ENCODE measurements at regions not wholly inside any gene's neighbourhood (a gene's known extent, or its start where the extent isn't known, plus 50 kb on each side); places are given as distances from the start of the nearest gene placed in this dataset.

- no peak for DNase-seq (ENCODE audit: low spot score)
These were observed 206.3 kb downstream of the THBS2 start for GRCh38 chr6:169047345-169047744.

GRCh38 chr6:169046483-169047192, 207.0 kb downstream of the THBS2 start:
- DNase-seq (ENCODE audit: low spot score), result no peak

GRCh38 chr6:169046021-169046420, 207.6 kb downstream of the THBS2 start:
- no peak for DNase-seq (ENCODE audit: low spot score)

GRCh38 chr6:169045486-169045885, 208.2 kb downstream of the THBS2 start:
- no peak for DNase-seq (ENCODE audit: low spot score)

- peak; percentile 25 for DNase-seq (ENCODE audit: low spot score)
These were observed 209.0 kb downstream of the THBS2 start for GRCh38 chr6:169044381-169045230.

- DNase-seq (ENCODE audit: low spot score), result no peak
These were observed 211.6 kb downstream of the THBS2 start for GRCh38 chr6:169042061-169042460.

- no peak for DNase-seq (ENCODE audit: low spot score)
These were observed 212.6 kb downstream of the THBS2 start for GRCh38 chr6:169041078-169041477.

GRCh38 chr6:169038691-169039090, 215.0 kb downstream of the THBS2 start:
- no peak for DNase-seq (ENCODE audit: low spot score)

- peak; percentile 53 for DNase-seq (ENCODE audit: low spot score)
These were observed 218.0 kb downstream of the THBS2 start for GRCh38 chr6:169035385-169036240.

- no peak for DNase-seq (ENCODE audit: low spot score)
These were observed 219.0 kb downstream of the THBS2 start for GRCh38 chr6:169034516-169035167.

GRCh38 chr6:169029861-169030260, 223.8 kb downstream of the THBS2 start:
- DNase-seq (ENCODE audit: low spot score), result no peak

- no peak for DNase-seq (ENCODE audit: low spot score)
These were observed 225.3 kb downstream of the THBS2 start for GRCh38 chr6:169028343-169028742.

- DNase-seq (ENCODE audit: low spot score), result no peak
These were observed 227.5 kb downstream of the THBS2 start for GRCh38 chr6:169026175-169026574.

GRCh38 chr6:169024047-169024660, 229.5 kb downstream of the THBS2 start:
- no peak for DNase-seq (ENCODE audit: low spot score)

- DNase-seq (ENCODE audit: low spot score), result no peak
These were observed 230.3 kb downstream of the THBS2 start for GRCh38 chr6:169023161-169023874.

- no peak for DNase-seq (ENCODE audit: low spot score)
These were observed 231.6 kb downstream of the THBS2 start for GRCh38 chr6:169022079-169022478.

- no peak for DNase-seq (ENCODE audit: low spot score)
These were observed 232.8 kb downstream of the THBS2 start for GRCh38 chr6:169020821-169021220.

GRCh38 chr6:169019727-169020491, 233.7 kb downstream of the THBS2 start:
- no peak for DNase-seq (ENCODE audit: low spot score)

- DNase-seq (ENCODE audit: low spot score), result no peak
These were observed 234.5 kb downstream of the THBS2 start for GRCh38 chr6:169019111-169019510.

- no peak for DNase-seq (ENCODE audit: low spot score)
These were observed 236.9 kb downstream of the THBS2 start for GRCh38 chr6:169016758-169017157.

All from mucosa of gallbladder (tissue), 1 donor.